MV-4-11 (cell line): ENCODE measurements at regions not wholly inside any gene's neighbourhood (a gene's known extent, or its start where the extent isn't known, plus 50 kb on each side); places are given as distances from the start of the nearest gene placed in this dataset.

Experiments used
- DNase-seq: peaks from one replicate; lab custom pipeline; 2025; lab: John Stamatoyannopoulos, UW

- no peak for DNase-seq
Observed at GRCh38 chr6:164152611-164153010, 738.1 kb downstream of the QKI start.

- DNase-seq, result no peak
Observed at GRCh38 chr6:164151161-164152120, 736.9 kb downstream of the QKI start.

GRCh38 chr6:164150232-164150631 lies 735.7 kb downstream of the QKI start:
- no peak for DNase-seq

GRCh38 chr6:164148788-164149187 lies 734.3 kb downstream of the QKI start:
- DNase-seq, result no peak

- no peak for DNase-seq
Observed at GRCh38 chr6:164144316-164144715, 729.8 kb downstream of the QKI start.

- DNase-seq, result no peak
Observed at GRCh38 chr6:164142322-164142721, 727.8 kb downstream of the QKI start.

- DNase-seq, result no peak
Observed at GRCh38 chr6:164135511-164136132, 721.1 kb downstream of the QKI start.

GRCh38 chr6:164133095-164133494 lies 718.6 kb downstream of the QKI start:
- peak; percentile 3 for DNase-seq

GRCh38 chr6:164130585-164130984 lies 716.1 kb downstream of the QKI start:
- no peak for DNase-seq

- no peak for DNase-seq
Observed at GRCh38 chr6:164130151-164130550, 715.6 kb downstream of the QKI start.

- DNase-seq, result no peak
Observed at GRCh38 chr6:164129218-164129617, 714.7 kb downstream of the QKI start.

GRCh38 chr6:164128101-164128500 lies 713.6 kb downstream of the QKI start:
- no peak for DNase-seq

GRCh38 chr6:164124986-164125385 lies 710.5 kb downstream of the QKI start:
- no peak for DNase-seq

GRCh38 chr6:164124473-164124872 lies 710.0 kb downstream of the QKI start:
- DNase-seq, result no peak

- DNase-seq, result no peak
Observed at GRCh38 chr6:164122109-164122508, 707.6 kb downstream of the QKI start.

- DNase-seq, result no peak
Observed at GRCh38 chr6:164121527-164121926, 707.0 kb downstream of the QKI start.

GRCh38 chr6:164114651-164115050 lies 700.1 kb downstream of the QKI start:
- DNase-seq, result no peak

GRCh38 chr6:164114051-164114450 lies 699.5 kb downstream of the QKI start:
- no peak for DNase-seq

GRCh38 chr6:164113637-164114036 lies 699.1 kb downstream of the QKI start:
- DNase-seq, result no peak

GRCh38 chr6:164109770-164110140 lies 695.2 kb downstream of the QKI start:
- peak; percentile 31 for DNase-seq

- DNase-seq, result peak; percentile 99
Observed at GRCh38 chr6:164108869-164109769, 694.6 kb downstream of the QKI start.

GRCh38 chr6:164108092-164108491 lies 693.6 kb downstream of the QKI start:
- DNase-seq, result peak; percentile 5
